HEK293T (cell line): ENCODE measurements at regions not wholly inside any gene's neighbourhood (a gene's known extent, or its start where the extent isn't known, plus 50 kb on each side); places are given as distances from the start of the nearest gene placed in this dataset.

Experiments
- CTBP1 ChIP-seq: fragments of 450-650 bp; IDR thresholded peaks from 2 replicates; pipeline ENCODE4 v1.6.1; 2016; ENCODE audit warnings: borderline replicate concordance
- ELF4 ChIP-seq: fragments of 450-650 bp; IDR thresholded peaks from 2 replicates; pipeline ENCODE4 v1.6.1; 2017; ENCODE audit warnings: antibody characterized with exemption
- FOXK2 ChIP-seq: fragments of 450-650 bp; IDR thresholded peaks from 2 replicates; pipeline ENCODE4 v1.6.1; 2016; ENCODE audit warnings: mild to moderate bottlenecking
- FOXM1 ChIP-seq: fragments of 450-650 bp; IDR thresholded peaks from 2 replicates; pipeline ENCODE4 v1.6.1; 2017; ENCODE audit warnings: mild to moderate bottlenecking, borderline replicate concordance
- HDGF ChIP-seq: fragments of 450-650 bp; IDR thresholded peaks from 2 replicates; pipeline ENCODE4 v1.6.1; 2017; ENCODE audit warnings: antibody characterized with exemption, borderline replicate concordance
- NFRKB ChIP-seq: fragments of 450-650 bp; IDR thresholded peaks from 2 replicates; pipeline ENCODE4 v1.6.1; 2016; ENCODE audit warnings: mild to moderate bottlenecking, moderate library complexity
- SP1 ChIP-seq: fragments of 450-650 bp; IDR thresholded peaks from 2 replicates; pipeline ENCODE4 v1.6.1; 2017

- TF ChIP-seq FOXK2 (no peak), FOXM1 (no peak), CTBP1 (no peak), ELF4 (no peak), SP1 (no peak), HDGF (no peak), NFRKB (no peak)
Observed at GRCh38 chr2:162888652-162889051, 50.1 kb upstream of the KCNH7 start.
